BLaER1 treated with 17β-estradiol and CSF1 and Interleukin-3, amounts not matched to agents 10 nM and 100 nM (cell line): ENCODE measurements at regions not wholly inside any gene's neighbourhood (a gene's known extent, or its start where the extent isn't known, plus 50 kb on each side); places are given as distances from the start of the nearest gene placed in this dataset.

ENCODE experiments used
- H3K27ac ChIP-seq, 11 experiments: shearing (Covaris generic); formaldehyde crosslinking; 2 replicates each; pipeline ENCODE4 v1.8.1; 2022
- H3K27me3 ChIP-seq, 11 experiments: shearing (Covaris generic); formaldehyde crosslinking; 2 replicates each; pipeline ENCODE4 v1.8.1; 2022
- H3K36me3 ChIP-seq, 11 experiments: shearing (Covaris generic); formaldehyde crosslinking; 2 replicates each; pipeline ENCODE4 v1.8.1; 2022
- H3K4me1 ChIP-seq, 10 experiments: shearing (Covaris generic); formaldehyde crosslinking; 2 replicates each; pipeline ENCODE4 v1.8.1; 2022
- H3K4me2 ChIP-seq, 11 experiments: shearing (Covaris generic); formaldehyde crosslinking; 2 replicates each; pipeline ENCODE4 v1.8.1; 2022
- H3K4me3 ChIP-seq, 10 experiments: shearing (Covaris generic); formaldehyde crosslinking; 2 replicates each; pipeline ENCODE4 v1.8.1; 2022
- H3K9ac ChIP-seq, 11 experiments: shearing (Covaris generic); formaldehyde crosslinking; 2 replicates each; pipeline ENCODE4 v1.8.1; 2022
- H3K9me3 ChIP-seq, 11 experiments: shearing (Covaris generic); formaldehyde crosslinking; replicated peaks in 1 of 11; 2 replicates each; pipeline ENCODE4 v1.8.1; 2022
- H4K20me1 ChIP-seq, 11 experiments: shearing (Covaris generic); formaldehyde crosslinking; 2 replicates each; pipeline ENCODE4 v1.8.1; 2022
- Cebpa-rat ChIP-seq, 11 experiments: shearing (Covaris generic); IDR thresholded peaks; 2 replicates each; pipeline ENCODE4 v1.8.1; 2022

DNA sequence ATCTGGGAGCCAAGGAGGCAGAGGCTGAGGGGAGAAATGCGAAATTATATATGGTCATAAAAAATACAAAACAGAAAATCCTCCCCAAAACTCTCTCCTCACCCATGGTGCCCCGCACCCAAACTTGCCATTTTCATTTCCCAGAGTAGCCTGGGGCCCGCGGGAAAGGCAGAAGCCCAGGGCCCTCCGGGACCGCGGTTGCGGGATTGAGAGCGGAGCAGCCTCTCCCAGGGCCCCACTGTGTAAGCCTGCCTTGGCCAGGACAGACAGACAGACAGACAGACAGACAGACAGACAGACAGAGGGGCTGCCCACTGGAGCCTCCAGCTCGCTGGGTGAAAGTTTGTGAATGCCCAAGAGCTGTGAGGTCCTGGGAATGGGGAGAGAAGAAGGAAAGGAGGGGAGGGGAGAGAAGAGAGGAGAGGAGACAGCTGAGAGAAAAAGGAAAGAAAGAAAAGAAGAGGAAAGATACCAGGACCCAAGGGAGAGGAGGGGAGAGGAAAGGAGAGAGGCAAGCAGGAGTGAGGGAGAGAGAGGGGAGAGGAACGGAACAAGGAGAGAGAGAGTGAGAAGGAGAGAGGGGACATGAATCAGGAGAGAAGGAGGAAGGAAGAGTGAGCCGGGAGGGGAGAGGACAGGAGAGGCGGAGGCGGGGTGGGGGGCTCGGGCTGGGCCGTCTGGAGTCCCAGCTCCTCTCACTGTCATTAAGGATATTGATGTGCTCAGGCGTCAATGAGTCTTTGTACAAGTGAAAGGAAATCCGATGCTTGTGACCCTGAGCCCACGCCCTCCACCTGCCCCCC, 69.3 kb upstream of the CASZ1 start:
- H3K27ac ChIP-seq: no peak overlapping the region
- peaks cover 5 to 13% (median 10%) of the 10 kb centered on the region in 10 experiments; a peak in 11 of 20 replicates for H3K4me1 ChIP-seq
- no peaks in the 10 kb centered on the region for H3K36me3 ChIP-seq
- no peak overlapping the region for H3K4me2 ChIP-seq
- no peaks in the 10 kb centered on the region for H3K9me3 ChIP-seq
- H3K4me3 ChIP-seq: no peak overlapping the region
- peaks cover 69 to 96% (median 90%) of the 10 kb centered on the region in 11 experiments for H3K27me3 ChIP-seq
- no peak overlapping the region for H3K9ac ChIP-seq
- no peak for TF ChIP-seq Cebpa-rat (IDR thresholded peaks at IDR 0.05)
- H4K20me1 ChIP-seq: peaks cover 0 to 34% (median 14%) of the 10 kb centered on the region in 11 experiments; a peak in 10 of 22 replicates

DNA sequence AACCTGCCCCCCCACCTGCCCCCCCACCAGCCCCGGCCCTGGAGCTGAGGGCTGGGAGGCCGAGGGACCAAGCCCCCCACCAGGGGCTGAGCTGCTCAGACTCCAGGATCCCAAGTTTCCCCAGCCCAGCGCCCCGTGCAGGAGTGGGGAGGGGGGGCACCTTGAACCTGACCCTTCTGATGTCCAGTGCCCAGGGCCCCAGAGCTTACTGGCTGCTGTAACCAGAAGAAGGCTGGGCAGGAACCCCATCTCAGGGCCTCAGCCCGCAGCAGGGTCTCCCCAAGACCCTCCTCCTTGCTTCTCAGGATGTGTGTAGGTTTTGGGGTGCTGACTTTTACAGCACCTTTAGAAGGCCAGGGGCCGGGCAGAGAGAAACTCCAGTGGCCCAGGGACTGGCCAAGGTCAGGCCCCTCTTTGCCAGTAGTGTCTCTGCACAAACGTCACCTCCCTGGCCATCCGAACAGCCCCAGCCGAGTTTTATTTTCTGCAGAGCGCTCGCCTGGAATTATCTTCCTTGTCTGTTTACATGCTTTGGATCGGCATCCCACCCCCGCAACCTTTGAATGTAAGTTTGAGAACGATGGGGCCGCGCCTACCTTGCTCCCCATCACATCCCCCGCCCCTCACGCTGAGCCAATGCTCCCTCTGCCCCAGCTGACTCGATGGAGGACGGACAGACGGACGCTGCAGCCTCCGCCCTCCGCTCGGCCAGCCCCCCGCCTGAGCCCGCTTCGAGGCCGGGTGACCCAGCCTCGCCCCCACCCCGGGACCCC, 70.1 kb upstream of the CASZ1 start:
- Histone ChIP-seq H3K4me3 (peak overlapping the region in 9 of 10 experiments; percentile 36 to 65 (median 48); a peak in 15 of 20 replicates), H3K9ac (0 out of 22 replicates have a peak overlapping the region, but pooled peaks of 1 of the 11 experiments have one; percentile 25), H4K20me1 (peaks cover 0 to 34% (median 14%) of the 10 kb centered on the region in 11 experiments; a peak in 10 of 22 replicates), H3K27me3 (peaks cover 69 to 89% (median 85%) of the 10 kb centered on the region in 11 experiments), H3K4me2 (peak overlapping the region; percentile 67 to 95 (median 75)), H3K36me3 (no peaks in the 10 kb centered on the region), H3K4me1 (peaks cover 5 to 13% (median 10%) of the 10 kb centered on the region in 10 experiments; a peak in 11 of 20 replicates), H3K27ac (no peak overlapping the region), H3K9me3 (no peaks in the 10 kb centered on the region)
- no peak for TF ChIP-seq Cebpa-rat (IDR thresholded peaks at IDR 0.05)

DNA sequence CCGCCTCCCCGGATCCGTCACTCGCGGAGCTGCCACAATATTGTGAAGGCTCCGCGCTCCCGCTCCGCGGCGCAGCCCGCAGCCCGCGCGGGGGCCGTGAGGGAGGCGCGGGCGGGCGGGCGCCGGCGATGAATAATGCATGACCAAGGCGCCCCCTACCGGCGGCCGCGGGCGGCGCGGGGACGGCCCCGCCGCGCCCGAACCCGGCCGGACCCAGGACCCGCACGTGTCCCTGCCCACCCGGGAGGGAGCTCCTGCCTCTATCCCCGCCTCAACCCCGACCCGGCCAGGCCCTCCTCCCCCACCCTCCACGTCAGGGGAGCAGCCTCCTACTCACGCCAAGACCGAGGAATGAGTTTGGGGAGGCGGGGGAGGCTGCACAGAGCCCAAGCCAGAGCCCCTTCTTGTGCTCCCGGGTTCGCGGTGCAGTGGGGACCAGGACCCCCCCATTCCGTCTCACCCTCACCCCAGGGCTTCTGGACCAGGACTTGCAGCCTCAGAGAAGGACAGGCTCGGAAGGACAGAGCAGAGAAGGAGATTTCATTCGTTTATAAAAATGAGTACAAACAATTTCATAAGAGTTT, 70.8 kb upstream of the CASZ1 start:
- Histone ChIP-seq H3K27ac (no peak overlapping the region), H4K20me1 (peaks cover 0 to 34% (median 14%) of the 10 kb centered on the region in 11 experiments; a peak in 10 of 22 replicates), H3K4me3 (peak overlapping the region; percentile 7 to 65 (median 46); a peak in 16 of 20 replicates), H3K9ac (peak overlapping the region in 10 of 11 experiments; percentile 21 to 62 (median 45); a peak in 10 of 22 replicates), H3K36me3 (no peaks in the 10 kb centered on the region), H3K4me1 (peaks cover 5 to 13% (median 10%) of the 10 kb centered on the region in 10 experiments; a peak in 11 of 20 replicates), H3K4me2 (peak overlapping the region; percentile 67 to 95 (median 75)), H3K9me3 (no peaks in the 10 kb centered on the region), H3K27me3 (peaks cover 69 to 82% (median 79%) of the 10 kb centered on the region in 11 experiments)
- TF ChIP-seq Cebpa-rat (IDR thresholded peaks at IDR 0.05): no peak

DNA sequence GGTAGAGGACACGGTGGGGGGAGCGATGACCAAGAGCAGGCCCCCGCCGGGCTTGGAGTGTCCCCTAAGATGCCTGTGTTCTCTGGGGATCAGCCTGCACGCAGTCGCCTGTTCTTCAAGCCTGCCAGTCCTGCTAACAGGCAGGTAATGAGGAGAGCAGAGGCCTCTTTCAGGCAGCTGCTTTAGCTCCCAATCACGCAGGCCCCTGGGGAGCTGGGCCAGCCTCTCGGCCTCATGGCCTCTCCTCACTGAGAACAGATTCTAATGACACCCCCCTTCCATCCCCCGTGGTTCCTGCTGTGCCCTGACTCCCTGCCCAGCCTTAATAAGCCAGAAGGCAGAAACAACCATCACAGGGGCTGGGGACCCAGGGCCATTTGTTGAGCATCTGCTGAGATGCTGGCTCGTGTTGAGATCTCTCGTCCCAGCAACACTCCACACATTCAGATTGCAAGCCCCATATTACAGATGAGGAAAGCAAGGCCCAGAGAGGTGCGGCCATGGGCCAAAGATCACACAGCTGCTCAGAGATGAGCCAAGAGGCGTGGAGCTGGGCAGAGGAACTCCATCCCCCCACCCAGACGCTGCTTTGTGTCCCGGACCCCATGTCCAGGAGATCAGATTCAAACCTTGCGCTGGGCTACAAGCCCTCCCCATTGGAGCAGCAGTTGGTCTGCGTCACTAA, 71.6 kb upstream of the CASZ1 start:
- H3K27ac ChIP-seq: no peak overlapping the region
- TF ChIP-seq Cebpa-rat (IDR thresholded peaks at IDR 0.05): no peak
- H3K4me2 ChIP-seq: peak overlapping the region in 8 of 11 experiments; percentile 67 to 92 (median 78); a peak in 11 of 22 replicates

DNA sequence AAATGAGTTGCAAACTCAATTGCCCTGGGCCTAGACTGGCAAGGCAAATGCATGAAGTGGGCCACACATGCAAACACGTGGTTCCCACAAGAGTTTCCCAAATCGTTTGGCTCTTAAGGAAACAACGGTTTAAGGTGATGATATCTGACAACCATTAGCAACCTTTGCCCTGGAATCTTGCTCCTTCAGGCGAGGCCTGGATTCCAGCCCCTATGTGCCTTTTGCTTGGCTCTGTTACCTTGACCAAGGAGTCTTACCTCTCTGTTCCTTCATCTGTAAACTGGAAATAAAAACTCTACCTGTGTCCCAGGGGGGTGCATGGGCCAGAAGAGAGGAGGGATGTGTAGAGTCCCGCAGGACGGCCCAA, 72.1 kb upstream of the CASZ1 start:
- Histone ChIP-seq H3K4me3 (no peak overlapping the region), H3K36me3 (no peaks in the 10 kb centered on the region), H3K4me2 (no peak overlapping the region), H3K4me1 (peaks cover 5 to 13% (median 10%) of the 10 kb centered on the region in 10 experiments; a peak in 11 of 20 replicates), H4K20me1 (peaks cover 0 to 31% (median 14%) of the 10 kb centered on the region in 11 experiments; a peak in 10 of 22 replicates), H3K27me3 (peaks cover 61 to 70% (median 67%) of the 10 kb centered on the region in 11 experiments), H3K27ac (no peak overlapping the region), H3K9ac (no peak overlapping the region), H3K9me3 (no peaks in the 10 kb centered on the region)
- TF ChIP-seq Cebpa-rat (IDR thresholded peaks at IDR 0.05): no peak

More for the DNA sequence above, 71.6 kb upstream of the CASZ1 start:
- peaks cover 66 to 76% (median 72%) of the 10 kb centered on the region in 11 experiments for H3K27me3 ChIP-seq
- H3K36me3 ChIP-seq: no peaks in the 10 kb centered on the region
- H3K9me3 ChIP-seq: no peaks in the 10 kb centered on the region
- peak overlapping the region in 1 of 11 experiments; percentile 62; a peak in 2 of 22 replicates for H3K9ac ChIP-seq
- no peak overlapping the region for H3K4me3 ChIP-seq
- peaks cover 0 to 31% (median 14%) of the 10 kb centered on the region in 11 experiments; a peak in 10 of 22 replicates for H4K20me1 ChIP-seq
- H3K4me1 ChIP-seq: peaks cover 5 to 13% (median 10%) of the 10 kb centered on the region in 10 experiments; a peak in 11 of 20 replicates

DNA sequence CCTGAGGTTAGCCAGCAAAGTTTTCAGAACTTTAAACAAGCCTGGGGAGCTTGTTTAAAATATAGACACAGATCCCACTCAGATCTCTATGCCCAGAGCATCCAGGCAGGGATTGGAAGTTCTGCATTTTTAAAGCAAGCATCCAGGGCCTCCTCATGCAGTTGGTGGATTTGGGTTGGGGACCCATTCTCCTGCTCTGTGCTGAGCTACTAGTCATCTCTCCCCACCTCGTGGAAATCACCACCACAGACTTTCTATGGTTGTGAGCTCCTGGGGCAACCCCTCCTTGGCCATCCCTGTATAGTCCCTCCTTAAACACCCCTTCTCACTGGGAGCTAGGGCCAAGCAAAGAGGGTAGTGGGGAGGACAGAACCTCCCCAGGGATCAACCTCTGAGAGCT, 73.5 kb upstream of the CASZ1 start:
- no peak for TF ChIP-seq Cebpa-rat (IDR thresholded peaks at IDR 0.05)
- no peak overlapping the region for H3K27ac ChIP-seq
- no peaks in the 10 kb centered on the region for H3K9me3 ChIP-seq
- peaks cover 0 to 31% (median 3%) of the 10 kb centered on the region in 11 experiments; a peak in 9 of 22 replicates for H4K20me1 ChIP-seq
- no peak overlapping the region for H3K4me3 ChIP-seq
- no peak overlapping the region for H3K4me2 ChIP-seq
- peaks cover 47 to 57% (median 53%) of the 10 kb centered on the region in 11 experiments for H3K27me3 ChIP-seq
- no peaks in the 10 kb centered on the region for H3K36me3 ChIP-seq
- H3K9ac ChIP-seq: no peak overlapping the region
- H3K4me1 ChIP-seq: peaks cover 5 to 13% (median 10%) of the 10 kb centered on the region in 10 experiments; a peak in 11 of 20 replicates

DNA sequence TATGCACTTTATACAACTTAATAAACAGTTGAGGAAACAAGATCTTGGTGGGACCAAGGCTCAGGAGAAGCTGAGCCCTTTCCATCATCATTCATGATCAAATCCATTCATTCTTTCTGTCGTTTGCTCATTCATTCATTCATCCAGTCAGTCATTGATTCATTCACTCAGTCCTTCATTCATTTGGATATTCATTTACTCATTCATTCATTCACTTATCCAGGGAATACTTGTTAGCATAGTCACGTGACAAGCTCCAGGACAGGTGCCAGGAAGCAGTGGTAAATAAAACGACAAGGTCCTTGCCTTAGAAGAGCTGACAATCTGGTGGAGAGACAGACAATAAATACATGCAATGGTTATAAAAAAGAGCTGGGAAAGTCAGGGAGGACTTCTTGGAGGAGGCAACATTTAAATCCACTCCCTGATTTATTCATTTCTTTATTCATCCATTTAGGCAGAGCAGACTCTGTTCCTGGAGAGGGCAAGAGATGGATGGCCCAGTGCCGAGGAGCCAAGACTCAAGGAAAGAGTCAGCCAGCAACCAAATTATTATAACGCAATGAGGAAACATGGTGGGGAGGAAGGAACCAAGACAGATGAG, 74.1 kb upstream of the CASZ1 start:
- H3K4me1 ChIP-seq: peaks cover 5 to 13% (median 10%) of the 10 kb centered on the region in 10 experiments; a peak in 11 of 20 replicates
- H3K27ac ChIP-seq: no peak overlapping the region
- H3K4me2 ChIP-seq: no peak overlapping the region
- H3K4me3 ChIP-seq: no peak overlapping the region
- no peak for TF ChIP-seq Cebpa-rat (IDR thresholded peaks at IDR 0.05)
- peaks cover 0 to 27% (median 3%) of the 10 kb centered on the region in 11 experiments; a peak in 9 of 22 replicates for H4K20me1 ChIP-seq
- peaks cover 40 to 50% (median 47%) of the 10 kb centered on the region in 11 experiments for H3K27me3 ChIP-seq
- H3K9me3 ChIP-seq: no peaks in the 10 kb centered on the region
- no peaks in the 10 kb centered on the region for H3K36me3 ChIP-seq
- no peak overlapping the region for H3K9ac ChIP-seq

DNA sequence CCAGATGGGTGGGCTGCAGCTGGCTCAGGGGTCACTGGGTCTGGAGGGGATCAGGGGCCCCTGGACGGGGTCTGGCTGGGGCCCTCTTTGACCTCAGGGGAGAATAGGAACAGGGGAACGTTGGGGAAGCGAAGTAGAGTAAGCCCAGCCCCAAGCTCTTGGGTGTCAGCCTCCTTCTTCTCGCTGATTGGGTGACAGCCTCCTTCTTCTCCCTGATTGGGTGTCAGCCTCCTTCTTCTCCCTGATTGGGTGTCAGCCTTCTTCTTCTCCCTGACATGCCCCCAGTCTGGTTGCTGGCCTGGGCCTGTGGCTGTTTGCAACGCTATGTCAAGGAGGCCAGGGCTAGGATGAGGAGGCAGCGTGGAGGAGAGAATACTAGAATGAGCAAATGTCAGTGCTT, 76.7 kb upstream of the CASZ1 start:
- no peaks in the 10 kb centered on the region for H3K36me3 ChIP-seq
- no peaks in the 10 kb centered on the region for H3K9me3 ChIP-seq
- peaks cover 0 to 18% (median 0%) of the 10 kb centered on the region in 11 experiments; a peak in 6 of 22 replicates for H4K20me1 ChIP-seq
- no peaks in the 10 kb centered on the region for H3K4me1 ChIP-seq
- no peak overlapping the region for H3K9ac ChIP-seq
- TF ChIP-seq Cebpa-rat (IDR thresholded peaks at IDR 0.05): no peak
- H3K27ac ChIP-seq: no peak overlapping the region
- peaks cover 15 to 25% (median 21%) of the 10 kb centered on the region in 11 experiments for H3K27me3 ChIP-seq
- H3K4me2 ChIP-seq: no peak overlapping the region
- no peak overlapping the region for H3K4me3 ChIP-seq
